Trophoblast cell (in vitro differentiated cells and primary cell): ENCODE measurements at regions not wholly inside any gene's neighbourhood (a gene's known extent, or its start where the extent isn't known, plus 50 kb on each side); places are given as distances from the start of the nearest gene placed in this dataset.
A peak's percentile ranks its signal among the peaks of the same experiment; 100 is the strongest.

Experiments
- DNase-seq, 2 donors: peaks; one replicate each; pipeline ENCODE4 v3.0.0-alpha.2; 2016
- H2AFZ ChIP-seq: 2 replicates; pipeline ENCODE4 v1.6.1; 2013; ENCODE audit warnings: low read length, moderate library complexity, mild to moderate bottlenecking; ENCODE audit not compliant: insufficient read depth, poor library complexity
- H2AK5ac ChIP-seq: 2 replicates; pipeline ENCODE4 v1.6.1; 2013; ENCODE audit warnings: mild to moderate bottlenecking, low read length
- H2BK120ac ChIP-seq: 2 replicates; pipeline ENCODE4 v1.6.1; 2013; ENCODE audit warnings: low read length, mild to moderate bottlenecking, moderate library complexity; ENCODE audit not compliant: insufficient read depth, poor library complexity
- H2BK12ac ChIP-seq: 2 replicates; pipeline ENCODE4 v1.6.1; 2013; ENCODE audit warnings: mild to moderate bottlenecking, low read length, moderate library complexity
- H2BK5ac ChIP-seq: 2 replicates; pipeline ENCODE4 v1.6.1; 2013; ENCODE audit warnings: low read length, low read depth, moderate library complexity, mild to moderate bottlenecking; ENCODE audit not compliant: poor library complexity
- H3K14ac ChIP-seq: 2 replicates; pipeline ENCODE4 v1.6.1; 2013; ENCODE audit warnings: mild to moderate bottlenecking, low read length
- H3K18ac ChIP-seq: 2 replicates; pipeline ENCODE4 v1.6.1; 2013; ENCODE audit warnings: mild to moderate bottlenecking, low read length
- H3K23ac ChIP-seq: 2 replicates; pipeline ENCODE4 v1.6.1; 2013; ENCODE audit warnings: low read length
- H3K27ac ChIP-seq: 2 replicates; pipeline ENCODE4 v1.5.1; 2013; ENCODE audit warnings: low read depth, mild to moderate bottlenecking, inconsistent platforms, low read length, moderate library complexity
- H3K27me3 ChIP-seq: 2 replicates; pipeline ENCODE4 v1.6.1; 2013; ENCODE audit warnings: inconsistent platforms, mild to moderate bottlenecking, low read length, moderate library complexity; ENCODE audit not compliant: insufficient read depth
- H3K36me3 ChIP-seq, 2 experiments: 1 replicate in 1 of 2; 2 replicates in 1 of 2; pipeline ENCODE4 v1.6.1; 2013; ENCODE audit warnings: low read length in 2 of 2, mild to moderate bottlenecking in 2 of 2, moderate library complexity in 1 of 2; ENCODE audit not compliant: insufficient read depth in 2 of 2, control insufficient read depth in 1 of 2
- H3K4ac ChIP-seq: 2 replicates; pipeline ENCODE4 v1.6.1; 2013; ENCODE audit warnings: low read depth, mild to moderate bottlenecking, low read length, moderate library complexity
- H3K4me1 ChIP-seq, 2 experiments: 1 replicate in 1 of 2; 2 replicates in 1 of 2; pipeline ENCODE4 v1.6.1; 2013; ENCODE audit warnings: low read length in 2 of 2, mild to moderate bottlenecking in 2 of 2, moderate library complexity in 1 of 2; ENCODE audit not compliant: insufficient read depth in 2 of 2, control insufficient read depth in 1 of 2
- H3K4me2 ChIP-seq: 2 replicates; pipeline ENCODE4 v1.6.1; 2013; ENCODE audit warnings: inconsistent platforms, mild to moderate bottlenecking, low read length, moderate library complexity
- H3K4me3 ChIP-seq: 2 replicates; pipeline ENCODE4 v1.5.1; 2013; ENCODE audit warnings: mild to moderate bottlenecking, low read depth, low read length, inconsistent platforms
- H3K79me1 ChIP-seq: one replicate; pipeline ENCODE4 v1.6.1; 2013; ENCODE audit warnings: low read length
- H3K79me2 ChIP-seq: 2 replicates; pipeline ENCODE4 v1.6.1; 2013; ENCODE audit warnings: low read length, mild to moderate bottlenecking; ENCODE audit not compliant: control insufficient read depth, insufficient read depth, poor library complexity
- H3K9ac ChIP-seq: 2 replicates; pipeline ENCODE4 v1.6.1; 2013; ENCODE audit warnings: mild to moderate bottlenecking, low read length
- H3K9me3 ChIP-seq: 2 replicates; pipeline ENCODE4 v1.6.1; 2013; ENCODE audit warnings: low read depth, mild to moderate bottlenecking, control low read depth, inconsistent platforms, low read length; ENCODE audit not compliant: insufficient read depth
- H4K12ac ChIP-seq: 2 replicates; pipeline ENCODE4 v1.6.1; 2013; ENCODE audit warnings: low read depth, mild to moderate bottlenecking, low read length, moderate library complexity
- H4K8ac ChIP-seq: 2 replicates; pipeline ENCODE4 v1.6.1; 2013; ENCODE audit warnings: low read depth, mild to moderate bottlenecking, low read length, moderate library complexity
- H4K91ac ChIP-seq: one replicate; pipeline ENCODE4 v1.6.1; 2013; ENCODE audit warnings: low read depth, mild to moderate bottlenecking, low read length, moderate library complexity
- WGBS: extraction: QIAGEN DNeasy Blood & Tissue Kit; methylation state at CpG from one replicate; pipeline ENCODE4 v1.1.7; 2013; ENCODE audit warnings: missing lambda C conversion rate; ENCODE audit not compliant: insufficient read length, insufficient coverage; ENCODE audit errors: extremely low coverage; 5-methylcytosine and 5-hydroxymethylcytosine counted together

DNA sequence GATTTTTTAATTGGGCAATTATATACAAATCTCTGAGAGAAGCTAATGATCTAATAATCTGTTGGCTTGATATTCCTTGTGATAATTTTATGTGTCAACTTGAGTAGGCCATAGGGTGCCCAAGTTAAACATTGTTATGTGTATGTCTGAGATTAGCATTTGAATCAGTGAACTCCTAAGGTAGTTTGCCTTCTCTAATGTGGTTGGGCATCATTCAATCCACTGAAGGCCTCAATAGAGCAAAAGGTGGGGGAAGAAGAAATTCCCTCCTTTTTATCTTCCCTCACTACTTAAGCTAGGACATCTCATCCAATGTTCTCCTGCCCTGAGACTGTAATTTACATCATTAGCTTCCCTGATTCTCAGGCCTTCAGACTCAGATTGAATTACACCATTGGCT lies 394.5 kb downstream of the LMO4 start:
- Histone ChIP-seq H3K4me2 (no peak overlapping the region), H3K18ac (no peak overlapping the region), H2BK12ac (no peak overlapping the region), H2AFZ (no peak overlapping the region), H4K8ac (no peak overlapping the region), H3K4me1 (no peaks in the 10 kb centered on the region), H3K79me1 (no peaks in the 10 kb centered on the region), H3K14ac (no peak overlapping the region), H3K4ac (no peak overlapping the region), H4K12ac (no peak overlapping the region), H2BK5ac (no peak overlapping the region), H3K9me3 (no peaks in the 10 kb centered on the region), H3K27me3 (no peaks in the 10 kb centered on the region), H3K79me2 (no peaks in the 10 kb centered on the region), H2AK5ac (no peak overlapping the region), H4K91ac (no peak overlapping the region), H3K4me3 (no peak overlapping the region), H3K27ac (no peak overlapping the region), H3K23ac (no peak overlapping the region), H3K36me3 (no peaks in the 10 kb centered on the region), H3K9ac (no peak overlapping the region), H2BK120ac (no peak overlapping the region)
- no peak for DNase-seq

GRCh38 chr1:87728169-87728568 lies 399.5 kb downstream of the LMO4 start:
- Histone ChIP-seq H3K4me2 (no peak overlapping the region), H4K8ac (no peak overlapping the region), H3K23ac (no peak overlapping the region), H3K36me3 (no peaks in the 10 kb centered on the region), H3K4me1 (peaks cover 8 to 9% of the 10 kb centered on the region in 2 experiments), H3K27me3 (no peaks in the 10 kb centered on the region), H3K9me3 (no peaks in the 10 kb centered on the region), H4K91ac (no peak overlapping the region), H3K4ac (no peak overlapping the region), H3K18ac (no peak overlapping the region), H4K12ac (no peak overlapping the region), H3K9ac (no peak overlapping the region), H2AFZ (no peak overlapping the region), H3K79me1 (peaks cover 5% of the 10 kb centered on the region), H3K79me2 (no peaks in the 10 kb centered on the region), H2BK12ac (no peak overlapping the region), H2BK120ac (no peak overlapping the region), H3K4me3 (no peak overlapping the region), H3K27ac (no peak overlapping the region), H2AK5ac (no peak overlapping the region), H3K14ac (no peak overlapping the region), H2BK5ac (no peak overlapping the region)
- DNase-seq = no peak
- WGBS = no CpG with 5 or more reads among the region's 1 CpG

GRCh38 chr1:87730274-87731216 lies 401.9 kb downstream of the LMO4 start:
- Histone ChIP-seq H2BK5ac (no peak overlapping the region), H3K4me2 (no peak overlapping the region), H3K23ac (no peak overlapping the region), H2AK5ac (no peak overlapping the region), H3K79me2 (no peaks in the 10 kb centered on the region), H3K14ac (peak overlapping the region; percentile 79), H2BK120ac (peak overlapping the region; percentile 26), H3K36me3 (no peaks in the 10 kb centered on the region), H3K27ac (peak overlapping the region; percentile 16), H3K4ac (no peak overlapping the region), H3K9me3 (no peaks in the 10 kb centered on the region), H2AFZ (no peak overlapping the region), H3K4me3 (no peak overlapping the region), H3K18ac (no peak overlapping the region), H3K9ac (no peak overlapping the region), H3K27me3 (no peaks in the 10 kb centered on the region), H4K91ac (peak overlapping the region; percentile 73), H3K79me1 (peaks cover 5% of the 10 kb centered on the region), H4K12ac (no peak overlapping the region), H4K8ac (no peak overlapping the region), H2BK12ac (peak overlapping the region; percentile 37), H3K4me1 (peaks cover 9 to 10% of the 10 kb centered on the region in 2 experiments)
- WGBS = no CpG with 5 or more reads among the region's 9 CpGs
- DNase-seq = peak in 1 of 2 donors; percentile 6

GRCh38 chr1:87733386-87733785 lies 404.7 kb downstream of the LMO4 start:
- peak in 1 of 2 donors; percentile 57 for DNase-seq
- Histone ChIP-seq H3K14ac (no peak overlapping the region), H3K27me3 (no peaks in the 10 kb centered on the region), H3K79me1 (peaks cover 5% of the 10 kb centered on the region), H3K4me2 (no peak overlapping the region), H3K23ac (no peak overlapping the region), H3K4me3 (no peak overlapping the region), H3K79me2 (no peaks in the 10 kb centered on the region), H3K4me1 (peaks cover 9 to 10% of the 10 kb centered on the region in 2 experiments), H2AFZ (no peak overlapping the region), H3K18ac (no peak overlapping the region), H3K9me3 (no peaks in the 10 kb centered on the region), H3K4ac (no peak overlapping the region), H4K12ac (no peak overlapping the region), H2AK5ac (no peak overlapping the region), H3K27ac (no peak overlapping the region), H2BK12ac (peak overlapping the region; percentile 42), H2BK120ac (no peak overlapping the region), H3K36me3 (no peaks in the 10 kb centered on the region), H4K8ac (no peak overlapping the region), H3K9ac (no peak overlapping the region), H2BK5ac (no peak overlapping the region), H4K91ac (no peak overlapping the region)
